GM18498 (cell line): ENCODE measurements at regions not wholly inside any gene's neighbourhood (a gene's known extent, or its start where the extent isn't known, plus 50 kb on each side); places are given as distances from the start of the nearest gene placed in this dataset.

Experiments used
- ATAC-seq: cut with Tn5 transposase; IDR thresholded peaks from one replicate; pipeline ENCODE4 v1.9.1; 2021; ENCODE audit warnings: mild to moderate bottlenecking, moderate library complexity; ENCODE audit not compliant: unreplicated experiment

- no peak for ATAC-seq
Measured at GRCh38 chr5:53211799-53212198, 102.2 kb upstream of the MOCS2 start.

- ATAC-seq: no peak
Measured at GRCh38 chr5:53219174-53219573, 109.6 kb upstream of the MOCS2 start.

- no peak for ATAC-seq
Measured at GRCh38 chr5:53219610-53220009, 110.1 kb upstream of the MOCS2 start.

- ATAC-seq: no peak
Measured at GRCh38 chr5:53233645-53234405, 124.3 kb upstream of the MOCS2 start.

- ATAC-seq: no peak
Measured at GRCh38 chr5:53236683-53237082, 127.1 kb upstream of the MOCS2 start.

GRCh38 chr5:53237876-53238275, 128.3 kb upstream of the MOCS2 start:
- ATAC-seq: no peak

GRCh38 chr5:53239301-53239990, 129.9 kb upstream of the MOCS2 start:
- no peak for ATAC-seq

GRCh38 chr5:53240661-53241060, 131.1 kb upstream of the MOCS2 start:
- ATAC-seq: no peak

- ATAC-seq: no peak
Measured at GRCh38 chr5:53241572-53241971, 132.0 kb upstream of the MOCS2 start.

- no peak for ATAC-seq
Measured at GRCh38 chr5:53243403-53243802, 133.8 kb upstream of the MOCS2 start.

- ATAC-seq: no peak
Measured at GRCh38 chr5:53246042-53246836, 136.7 kb upstream of the MOCS2 start.

GRCh38 chr5:53249529-53250200, 140.1 kb upstream of the MOCS2 start:
- ATAC-seq: no peak

- no peak for ATAC-seq
Measured at GRCh38 chr5:53250201-53250550, 140.6 kb upstream of the MOCS2 start.

GRCh38 chr5:53253421-53253871, 143.9 kb upstream of the MOCS2 start:
- ATAC-seq: no peak

GRCh38 chr5:53256746-53257145, 147.2 kb upstream of the MOCS2 start:
- no peak for ATAC-seq

GRCh38 chr5:53257806-53258373, 148.3 kb upstream of the MOCS2 start:
- ATAC-seq: no peak

- ATAC-seq: no peak
Measured at GRCh38 chr5:53259176-53259575, 149.6 kb upstream of the MOCS2 start.

GRCh38 chr5:53260446-53260845, 150.9 kb upstream of the MOCS2 start:
- no peak for ATAC-seq

GRCh38 chr5:53261245-53261644, 151.7 kb upstream of the MOCS2 start:
- ATAC-seq: no peak

- ATAC-seq: no peak
Measured at GRCh38 chr5:53262348-53262970, 152.9 kb upstream of the MOCS2 start.
